B cell (primary cell): ENCODE measurements at regions not wholly inside any gene's neighbourhood (a gene's known extent, or its start where the extent isn't known, plus 50 kb on each side); places are given as distances from the start of the nearest gene placed in this dataset.

ENCODE experiments used
- ATAC-seq: fragments of 200-7000 bp; cut with Tn5 transposase; one replicate; pipeline ENCODE4 v1.10.0; 2021; ENCODE audit warnings: low read depth, mild to moderate bottlenecking, moderate number of reproducible peaks, moderate library complexity
- CTCF ChIA-PET: fragments of 350-600 bp; sonication (Branson Sonifier 250); formaldehyde crosslinking; loops from one replicate; lab custom pipeline; 2021; ENCODE audit warnings: antibody characterized with exemption, inconsistent platforms; lab: Charles Lee
- POLR2A ChIA-PET: fragments of 350-600 bp; sonication (Branson Sonifier 250); formaldehyde crosslinking; loops from one replicate; lab custom pipeline; 2021; ENCODE audit warnings: antibody characterized with exemption; lab: Charles Lee
- DNase-seq: peaks from one replicate; pipeline ENCODE4 v3.0.0; 2013
- H2AFZ ChIP-seq: 2 replicates; pipeline ENCODE4 v1.6.1; 2012; ENCODE audit warnings: mild to moderate bottlenecking, low read depth, low read length; ENCODE audit not compliant: insufficient read depth, poor library complexity, severe bottlenecking
- H3K27ac ChIP-seq, 2 donors: 1 replicate in 1 of 2; 2 replicates in 1 of 2; pipeline ENCODE4 v1.5.1; 2012 to 2013; ENCODE audit warnings: low read length in 2 of 2, mild to moderate bottlenecking in 2 of 2, moderate library complexity in 1 of 2
- H3K27me3 ChIP-seq, 4 experiments: fragments of 200-600 bp in 1 of 4; sonication (generic) in 1 of 4; replicated peaks in 1 of 4; 1 replicate in 2 of 4; 2 replicates in 2 of 4; pipeline versions ENCODE4 v1.6.1 to v1.7.0; 2013 to 2016; ENCODE audit warnings: low read length in 3 of 4, mild to moderate bottlenecking in 2 of 4, mixed read lengths in 1 of 4, moderate library complexity in 1 of 4; ENCODE audit not compliant: insufficient read depth in 4 of 4, control insufficient read depth in 3 of 4; ENCODE audit errors: control extremely low read depth in 1 of 4
- H3K36me3 ChIP-seq, 2 experiments: replicated peaks in 1 of 2; 1 replicate in 1 of 2; 2 replicates in 1 of 2; pipeline versions ENCODE4 v1.6.1 to v1.7.1; 2013; ENCODE audit warnings: low read length in 1 of 2; ENCODE audit not compliant: insufficient read depth in 2 of 2, control insufficient read depth in 1 of 2; ENCODE audit errors: control extremely low read depth in 1 of 2, extremely low read depth in 1 of 2
- H3K4me1 ChIP-seq, 2 donors: fragments of 200-600 bp in 1 of 2; sonication (generic) in 1 of 2; 1 replicate in 1 of 2; 2 replicates in 1 of 2; pipeline versions ENCODE4 v1.5.1 to v1.6.1; 2013 to 2017; ENCODE audit warnings: low read length in 2 of 2; ENCODE audit not compliant: control insufficient read depth in 2 of 2, insufficient read depth in 2 of 2
- H3K4me2 ChIP-seq: replicated peaks from 2 replicates; pipeline ENCODE3; 2012; ENCODE audit warnings: mild to moderate bottlenecking, low read depth, low read length; ENCODE audit not compliant: poor library complexity, severe bottlenecking
- H3K4me3 ChIP-seq, 5 experiments: fragments of 200-600 bp in 1 of 5; sonication (generic) in 1 of 5; 1 replicate in 3 of 5; 2 replicates in 2 of 5; pipeline versions ENCODE4 v1.5.1 to v1.7.0; 2011 to 2016; ENCODE audit warnings: low read length in 4 of 5, mild to moderate bottlenecking in 4 of 5, low read depth in 2 of 5, control low read depth in 1 of 5, moderate library complexity in 1 of 5; ENCODE audit not compliant: insufficient read depth in 1 of 5; ENCODE audit errors: control extremely low read depth in 1 of 5, extremely low read depth in 1 of 5
- H3K79me2 ChIP-seq: fragments of 200-600 bp; sonication (generic); one replicate; pipeline ENCODE4 v1.6.0; 2016; ENCODE audit warnings: low read length; ENCODE audit not compliant: control insufficient read depth, insufficient read depth
- H3K9ac ChIP-seq: fragments of 200-600 bp; sonication (generic); 2 replicates; pipeline ENCODE4 v1.6.1; 2017; ENCODE audit warnings: mild to moderate bottlenecking, low read length, moderate library complexity
- H3K9me3 ChIP-seq, 3 donors: one replicate each; pipeline versions ENCODE4 v1.6.1 to v1.7.1; 2013; ENCODE audit warnings: low read length in 2 of 3; ENCODE audit not compliant: control insufficient read depth in 2 of 3, insufficient read depth in 1 of 3; ENCODE audit errors: control extremely low read depth in 1 of 3
- H4K20me1 ChIP-seq: 2 replicates; pipeline ENCODE4 v1.6.0; 2012; ENCODE audit warnings: mild to moderate bottlenecking, low read length; ENCODE audit not compliant: insufficient read depth, control insufficient read depth, poor library complexity, severe bottlenecking
- H3K27ac Mint-ChIP-seq: one replicate; pipeline ENCODE4 v1.8.0; 2021; ENCODE audit warnings: mixed read lengths
- H3K27me3 Mint-ChIP-seq: one replicate; pipeline ENCODE4 v1.8.0; 2021; ENCODE audit warnings: mixed read lengths
- H3K4me1 Mint-ChIP-seq: one replicate; pipeline ENCODE4 v1.8.0; 2021; ENCODE audit warnings: mixed read lengths
- H3K4me3 Mint-ChIP-seq: one replicate; pipeline ENCODE4 v1.8.0; 2021; ENCODE audit warnings: mixed read lengths
- H3K9me3 Mint-ChIP-seq: one replicate; pipeline ENCODE4 v1.8.0; 2022; ENCODE audit warnings: mixed read lengths; ENCODE audit not compliant: insufficient read depth
- CTCF ChIP-seq: fragments of 200-600 bp; IDR thresholded peaks from one replicate; pipeline ENCODE4 v1.8.0; 2022; ENCODE audit warnings: antibody characterized with exemption, mild to moderate bottlenecking
- EZH2 ChIP-seq: IDR thresholded peaks from 2 replicates; pipeline ENCODE4 v1.6.1; 2012; ENCODE audit warnings: borderline replicate concordance, low read depth, mild to moderate bottlenecking, moderate library complexity, low read length; ENCODE audit not compliant: insufficient read depth, poor library complexity, severe bottlenecking
- WGBS: methylation state at CpG from one replicate; pipeline ENCODE4 v1.1.5; 2013; ENCODE audit warnings: missing lambda C conversion rate; ENCODE audit not compliant: insufficient coverage; 5-methylcytosine and 5-hydroxymethylcytosine counted together
- intact Hi-C: fragments of 100-400 bp; cut with micrococcal nuclease; formaldehyde crosslinking; loops from one replicate; pipeline ENCODE4 v1.10.0; 2022

GRCh38 chr13:65461590-65461989 is 1768.5 kb downstream of the PCDH9 start:
- TF ChIP-seq EZH2 (no peak), CTCF (no peak)
- H3K79me2 ChIP-seq = no peaks in the 10 kb centered on the region
- no peak overlapping the region for H3K27ac ChIP-seq
- H3K27me3 Mint-ChIP-seq = no peaks in the 10 kb centered on the region
- CTCF ChIA-PET = no interaction called here
- POLR2A ChIA-PET = no interaction called here
- H3K4me2 ChIP-seq = no peak overlapping the region
- no peaks in the 10 kb centered on the region for H3K27me3 ChIP-seq
- DNase-seq (no peak), ATAC-seq (no peak)
- 95% methylated on average over 5 of the region's 6 CpGs for WGBS
- no peak overlapping the region for H3K9ac ChIP-seq
- no peaks in the 10 kb centered on the region for H4K20me1 ChIP-seq
- no peak overlapping the region for H3K4me3 Mint-ChIP-seq
- H3K4me1 Mint-ChIP-seq = no peaks in the 10 kb centered on the region
- H3K9me3 Mint-ChIP-seq = peaks cover 5% of the 10 kb centered on the region
- intact Hi-C loops = no loop called here
- no peaks in the 10 kb centered on the region for H3K4me1 ChIP-seq
- no peaks in the 10 kb centered on the region for H3K36me3 ChIP-seq
- no peak overlapping the region for H3K4me3 ChIP-seq
- H2AFZ ChIP-seq = no peak overlapping the region
- H3K9me3 ChIP-seq = no peaks in the 10 kb centered on the region
- no peak overlapping the region for H3K27ac Mint-ChIP-seq

- Mint-ChIP-seq H3K27me3 (no peaks in the 10 kb centered on the region), H3K4me3 (no peak overlapping the region), H3K9me3 (peaks cover 3% of the 10 kb centered on the region), H3K4me1 (no peaks in the 10 kb centered on the region), H3K27ac (no peak overlapping the region)
- Histone ChIP-seq H4K20me1 (no peaks in the 10 kb centered on the region), H3K27me3 (no peaks in the 10 kb centered on the region), H3K79me2 (no peaks in the 10 kb centered on the region), H3K9me3 (no peaks in the 10 kb centered on the region), H3K4me1 (no peaks in the 10 kb centered on the region), H3K4me3 (no peak overlapping the region), H3K27ac (no peak overlapping the region), H3K9ac (no peak overlapping the region), H3K36me3 (no peaks in the 10 kb centered on the region), H2AFZ (no peak overlapping the region), H3K4me2 (no peak overlapping the region)
- ChIA-PET POLR2A (no interaction called here), CTCF (no interaction called here)
- intact Hi-C loops = no loop called here
- ATAC-seq = no peak
- WGBS = no CpG with 5 or more reads among the region's 1 CpG
- TF ChIP-seq CTCF (no peak), EZH2 (no peak)
- DNase-seq = no peak
These were observed 1770.0 kb downstream of the PCDH9 start for GRCh38 chr13:65460136-65460535.
